ENCODE measurements at regions not wholly inside any gene's neighbourhood (a gene's known extent, or its start where the extent isn't known, plus 50 kb on each side); places are given as distances from the start of the nearest gene placed in this dataset.

GRCh38 chr7:131616487-131617200, 60.2 kb upstream of the PODXL start:
- H3K79me2 ChIP-seq (ENCODE audit: control insufficient read depth, low read length): no peaks in the 10 kb centered on the region
- H3K27ac ChIP-seq (ENCODE audit: low read depth, low read length): no peak overlapping the region
- H3K36me3 ChIP-seq (ENCODE audit: control insufficient read depth, low read length): no peaks in the 10 kb centered on the region
- no peaks in the 10 kb centered on the region for H3K9me3 ChIP-seq (ENCODE audit: control insufficient read depth, insufficient read depth, low read length)
- H4K20me1 ChIP-seq (ENCODE audit: control insufficient read depth, insufficient read depth, low read depth, low read length): no peaks in the 10 kb centered on the region
- no peaks in the 10 kb centered on the region for H3K27me3 ChIP-seq (ENCODE audit: control insufficient read depth, low read length)
- no peaks in the 10 kb centered on the region for H3F3A ChIP-seq (ENCODE audit: control insufficient read depth, insufficient read depth)
- H3K4me1 ChIP-seq (ENCODE audit: control insufficient read depth, low read length): no peaks in the 10 kb centered on the region
- H3K9me2 ChIP-seq (replicated peaks; ENCODE audit: control insufficient read depth, low read length): no peaks in the 10 kb centered on the region
- TF ChIP-seq CTCF (IDR thresholded peaks at IDR 0.05; ENCODE audit: low read depth, low read length, poor library complexity, severe bottlenecking) (no peak), EZH2phosphoT487 (IDR thresholded peaks at IDR 0.05; ENCODE audit: borderline replicate concordance, low read length) (no peak)
- H3K4me2 ChIP-seq (ENCODE audit: low read length): no peak overlapping the region
- H3K4me3 ChIP-seq (ENCODE audit: low read length): no peak overlapping the region

GRCh38 chr7:131613909-131614308, 57.5 kb upstream of the PODXL start:
- Histone ChIP-seq H3K4me2 (ENCODE audit: low read length) (no peak overlapping the region), H3K4me3 (ENCODE audit: low read length) (no peak overlapping the region), H3K79me2 (ENCODE audit: control insufficient read depth, low read length) (no peaks in the 10 kb centered on the region), H3K27ac (ENCODE audit: low read depth, low read length) (no peak overlapping the region), H3K9me2 (replicated peaks; ENCODE audit: control insufficient read depth, low read length) (no peaks in the 10 kb centered on the region), H3K36me3 (ENCODE audit: control insufficient read depth, low read length) (no peaks in the 10 kb centered on the region), H3K9me3 (ENCODE audit: control insufficient read depth, insufficient read depth, low read length) (no peaks in the 10 kb centered on the region), H3K27me3 (ENCODE audit: control insufficient read depth, low read length) (no peaks in the 10 kb centered on the region), H4K20me1 (ENCODE audit: control insufficient read depth, insufficient read depth, low read depth, low read length) (no peaks in the 10 kb centered on the region), H3K4me1 (ENCODE audit: control insufficient read depth, low read length) (no peaks in the 10 kb centered on the region), H3F3A (ENCODE audit: control insufficient read depth, insufficient read depth) (no peaks in the 10 kb centered on the region)
- no peak for TF ChIP-seq EZH2phosphoT487 (IDR thresholded peaks at IDR 0.05; ENCODE audit: borderline replicate concordance, low read length)

- H3K27ac ChIP-seq (ENCODE audit: low read depth, low read length): no peak overlapping the region
- no peak for TF ChIP-seq EZH2phosphoT487 (IDR thresholded peaks at IDR 0.05; ENCODE audit: borderline replicate concordance, low read length)
- no peak for TF ChIP-seq CTCF (IDR thresholded peaks at IDR 0.05; ENCODE audit: low read depth, low read length, poor library complexity, severe bottlenecking)
- no peaks in the 10 kb centered on the region for H4K20me1 ChIP-seq (ENCODE audit: control insufficient read depth, insufficient read depth, low read depth, low read length)
- no peaks in the 10 kb centered on the region for H3K4me1 ChIP-seq (ENCODE audit: control insufficient read depth, low read length)
- peaks cover 9% of the 10 kb centered on the region; the same call in 1 of the 2 replicates for H3K27me3 ChIP-seq (ENCODE audit: control insufficient read depth, low read length)
- H3F3A ChIP-seq (ENCODE audit: control insufficient read depth, insufficient read depth): no peaks in the 10 kb centered on the region
- no peak overlapping the region for H3K4me3 ChIP-seq (ENCODE audit: low read length)
- H3K9me2 ChIP-seq (replicated peaks; ENCODE audit: control insufficient read depth, low read length): no peaks in the 10 kb centered on the region
- no peaks in the 10 kb centered on the region for H3K79me2 ChIP-seq (ENCODE audit: control insufficient read depth, low read length)
- H3K36me3 ChIP-seq (ENCODE audit: control insufficient read depth, low read length): no peaks in the 10 kb centered on the region
- no peak overlapping the region for H3K4me2 ChIP-seq (ENCODE audit: low read length)
- H3K9me3 ChIP-seq (ENCODE audit: control insufficient read depth, insufficient read depth, low read length): no peaks in the 10 kb centered on the region
Observed at GRCh38 chr7:131610007-131610406, 53.6 kb upstream of the PODXL start.

- H3K4me2 ChIP-seq (ENCODE audit: low read length): no peak overlapping the region
- no peaks in the 10 kb centered on the region for H3K4me1 ChIP-seq (ENCODE audit: control insufficient read depth, low read length)
- no peak for TF ChIP-seq EZH2phosphoT487 (IDR thresholded peaks at IDR 0.05; ENCODE audit: borderline replicate concordance, low read length)
- TF ChIP-seq CTCF (IDR thresholded peaks at IDR 0.05; ENCODE audit: low read depth, low read length, poor library complexity, severe bottlenecking): no peak
- peaks cover 15% of the 10 kb centered on the region; the same call in 1 of the 2 replicates for H3K27me3 ChIP-seq (ENCODE audit: control insufficient read depth, low read length)
- no peak overlapping the region for H3K27ac ChIP-seq (ENCODE audit: low read depth, low read length)
- H3F3A ChIP-seq (ENCODE audit: control insufficient read depth, insufficient read depth): no peaks in the 10 kb centered on the region
- H3K9me3 ChIP-seq (ENCODE audit: control insufficient read depth, insufficient read depth, low read length): no peaks in the 10 kb centered on the region
- no peaks in the 10 kb centered on the region for H3K79me2 ChIP-seq (ENCODE audit: control insufficient read depth, low read length)
- no peaks in the 10 kb centered on the region for H3K9me2 ChIP-seq (replicated peaks; ENCODE audit: control insufficient read depth, low read length)
- no peak overlapping the region for H3K4me3 ChIP-seq (ENCODE audit: low read length)
- no peaks in the 10 kb centered on the region for H4K20me1 ChIP-seq (ENCODE audit: control insufficient read depth, insufficient read depth, low read depth, low read length)
- H3K36me3 ChIP-seq (ENCODE audit: control insufficient read depth, low read length): no peaks in the 10 kb centered on the region
Observed at GRCh38 chr7:131608116-131608500, 51.7 kb upstream of the PODXL start.
